Stomach (tissue), 4 donors: ENCODE measurements at regions not wholly inside any gene's neighbourhood (a gene's known extent, or its start where the extent isn't known, plus 50 kb on each side); places are given as distances from the start of the nearest gene placed in this dataset.

ENCODE experiments used
- CTCF ChIP-seq, 7 experiments: fragments of 450-650 bp in 4 of 7; fragments of 200-600 bp in 3 of 7; sonication (generic) in 3 of 7; IDR thresholded peaks; one replicate each; pipeline ENCODE4 v1.5.1; 2016 to 2019; ENCODE audit warnings: antibody characterized with exemption in 7 of 7, control low read depth in 2 of 7, mild to moderate bottlenecking in 1 of 7
- POLR2A ChIP-seq, 4 donors: fragments of 450-650 bp; IDR thresholded peaks; one replicate each; pipeline ENCODE4 v1.6.1; 2016; ENCODE audit warnings: antibody characterized with exemption in 4 of 4, control low read depth in 2 of 4, mild to moderate bottlenecking in 1 of 4, moderate library complexity in 1 of 4

- TF ChIP-seq CTCF (IDR thresholded peaks at IDR 0.05) = no peak
- TF ChIP-seq POLR2A (IDR thresholded peaks at IDR 0.05) = no peak
Observed at GRCh38 chr16:16934660-16935059, 536.1 kb downstream of the XYLT1 start.
